Testis (tissue), 2 donors: ENCODE measurements at regions not wholly inside any gene's neighbourhood (a gene's known extent, or its start where the extent isn't known, plus 50 kb on each side); places are given as distances from the start of the nearest gene placed in this dataset.

ENCODE experiments used
- POLR2A ChIP-seq: fragments of 450-650 bp; IDR thresholded peaks from one replicate; pipeline ENCODE4 v1.6.1; 2017; ENCODE audit warnings: antibody characterized with exemption, mild to moderate bottlenecking, moderate library complexity
- TF ChIP-seq, protein P1 (sequence below), 3 experiments: fragments of 450-650 bp in 2 of 3; fragments of 200-600 bp in 1 of 3; sonication (generic) in 1 of 3; IDR thresholded peaks; one replicate each; pipeline ENCODE4 v1.5.1; 2016 to 2019; ENCODE audit warnings: antibody characterized with exemption in 3 of 3, mild to moderate bottlenecking in 2 of 3, moderate library complexity in 1 of 3

DNA sequence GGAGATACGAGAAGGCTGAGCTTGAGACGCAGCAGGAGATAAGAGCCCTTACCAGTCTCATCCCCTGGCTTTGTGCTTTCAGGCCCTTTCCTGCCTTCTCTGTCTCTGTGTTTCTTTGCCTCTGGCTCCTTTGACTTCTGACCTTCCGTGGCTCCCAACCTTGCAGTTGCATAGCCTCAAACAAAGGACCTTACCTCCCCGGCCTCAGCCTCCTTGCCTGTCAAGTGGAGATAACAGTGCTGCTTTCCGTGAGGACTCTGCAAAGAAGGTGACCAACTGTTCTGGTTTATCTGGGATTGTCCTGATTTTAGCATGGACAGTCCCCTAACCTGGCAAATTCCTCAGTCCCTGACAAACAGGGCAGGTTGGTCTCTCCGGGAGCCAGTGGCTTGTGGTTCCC is 287.8 kb upstream of the MVB12B start:
- TF ChIP-seq, protein P1, sequence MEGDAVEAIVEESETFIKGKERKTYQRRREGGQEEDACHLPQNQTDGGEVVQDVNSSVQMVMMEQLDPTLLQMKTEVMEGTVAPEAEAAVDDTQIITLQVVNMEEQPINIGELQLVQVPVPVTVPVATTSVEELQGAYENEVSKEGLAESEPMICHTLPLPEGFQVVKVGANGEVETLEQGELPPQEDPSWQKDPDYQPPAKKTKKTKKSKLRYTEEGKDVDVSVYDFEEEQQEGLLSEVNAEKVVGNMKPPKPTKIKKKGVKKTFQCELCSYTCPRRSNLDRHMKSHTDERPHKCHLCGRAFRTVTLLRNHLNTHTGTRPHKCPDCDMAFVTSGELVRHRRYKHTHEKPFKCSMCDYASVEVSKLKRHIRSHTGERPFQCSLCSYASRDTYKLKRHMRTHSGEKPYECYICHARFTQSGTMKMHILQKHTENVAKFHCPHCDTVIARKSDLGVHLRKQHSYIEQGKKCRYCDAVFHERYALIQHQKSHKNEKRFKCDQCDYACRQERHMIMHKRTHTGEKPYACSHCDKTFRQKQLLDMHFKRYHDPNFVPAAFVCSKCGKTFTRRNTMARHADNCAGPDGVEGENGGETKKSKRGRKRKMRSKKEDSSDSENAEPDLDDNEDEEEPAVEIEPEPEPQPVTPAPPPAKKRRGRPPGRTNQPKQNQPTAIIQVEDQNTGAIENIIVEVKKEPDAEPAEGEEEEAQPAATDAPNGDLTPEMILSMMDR (IDR thresholded peaks at IDR 0.05): no peak
- no peak for TF ChIP-seq POLR2A
